Pulmonary artery endothelial cell (primary cell): ENCODE measurements at regions not wholly inside any gene's neighbourhood (a gene's known extent, or its start where the extent isn't known, plus 50 kb on each side); places are given as distances from the start of the nearest gene placed in this dataset.

Experiments used
- DNase-seq: peaks from one replicate; pipeline ENCODE4 v3.0.0-alpha.2; 2011; ENCODE audit warnings: low read depth, low spot score

- no peak for DNase-seq
Measured at GRCh38 chr3:117548600-117548999, 839.0 kb downstream of the TUSC7 start.

- no peak for DNase-seq
Measured at GRCh38 chr3:117549716-117550115, 840.1 kb downstream of the TUSC7 start.

GRCh38 chr3:117550766-117551165 lies 841.2 kb downstream of the TUSC7 start:
- DNase-seq: no peak

GRCh38 chr3:117553461-117553860 lies 843.9 kb downstream of the TUSC7 start:
- no peak for DNase-seq

GRCh38 chr3:117556646-117557407 lies 847.2 kb downstream of the TUSC7 start:
- no peak for DNase-seq

GRCh38 chr3:117557464-117558090 lies 848.0 kb downstream of the TUSC7 start:
- DNase-seq: no peak

GRCh38 chr3:117558681-117559080 lies 849.1 kb downstream of the TUSC7 start:
- DNase-seq: no peak

GRCh38 chr3:117562000-117562399 lies 852.4 kb downstream of the TUSC7 start:
- DNase-seq: no peak

- no peak for DNase-seq
Measured at GRCh38 chr3:117563063-117563462, 853.5 kb downstream of the TUSC7 start.

GRCh38 chr3:117565777-117566176 lies 856.2 kb downstream of the TUSC7 start:
- DNase-seq: no peak

- no peak for DNase-seq
Measured at GRCh38 chr3:117566926-117567325, 857.3 kb downstream of the TUSC7 start.

- DNase-seq: no peak
Measured at GRCh38 chr3:117567382-117567781, 857.8 kb downstream of the TUSC7 start.

GRCh38 chr3:117567906-117568305 lies 858.3 kb downstream of the TUSC7 start:
- DNase-seq: no peak

- DNase-seq: no peak
Measured at GRCh38 chr3:117572786-117573185, 863.2 kb downstream of the TUSC7 start.

- no peak for DNase-seq
Measured at GRCh38 chr3:117580806-117581205, 871.2 kb downstream of the TUSC7 start.

GRCh38 chr3:117586161-117586560 lies 876.6 kb downstream of the TUSC7 start:
- no peak for DNase-seq

GRCh38 chr3:117587416-117587815 lies 877.8 kb downstream of the TUSC7 start:
- no peak for DNase-seq

GRCh38 chr3:117589454-117589853 lies 879.9 kb downstream of the TUSC7 start:
- no peak for DNase-seq

- no peak for DNase-seq
Measured at GRCh38 chr3:117595615-117596014, 886.0 kb downstream of the TUSC7 start.

- DNase-seq: no peak
Measured at GRCh38 chr3:117596503-117596902, 886.9 kb downstream of the TUSC7 start.

GRCh38 chr3:117597865-117598264 lies 888.3 kb downstream of the TUSC7 start:
- no peak for DNase-seq

GRCh38 chr3:117600112-117600511 lies 890.5 kb downstream of the TUSC7 start:
- no peak for DNase-seq

GRCh38 chr3:117600666-117601065 lies 891.1 kb downstream of the TUSC7 start:
- no peak for DNase-seq
